ENCODE measurements at regions not wholly inside any gene's neighbourhood (a gene's known extent, or its start where the extent isn't known, plus 50 kb on each side); places are given as distances from the start of the nearest gene placed in this dataset.

- DNase-seq (ENCODE audit: low read depth in 1 of 2, low spot score in 2 of 2) (peak in 1 of 2 experiments; percentile 13), FAIRE-seq (no peak)
- Histone ChIP-seq H3K9ac (replicated peaks in 1 of 4; ENCODE audit: extremely low read depth in 1 of 4, low read depth in 3 of 4, low read length in 3 of 4) (no peak overlapping the region), H2BK5ac (ENCODE audit: low read depth, low read length) (no peak overlapping the region), H2BK120ac (replicated peaks; ENCODE audit: low read depth, low read length) (no peak overlapping the region), H3K4me2 (ENCODE audit: insufficient read depth in 1 of 2, low read depth in 2 of 2, low read length in 2 of 2) (peak overlapping the region; percentile 25 to 37; a peak in 2 of 4 replicates), H3K14ac (ENCODE audit: insufficient read length) (no peak overlapping the region), H3K4me3 (ENCODE audit: extremely low read depth in 1 of 4, insufficient read depth in 2 of 4, low read depth in 3 of 4, low read length in 4 of 4) (no peak overlapping the region; a peak in 1 of 8 replicates), H3K9me3 (ENCODE audit: insufficient read depth in 2 of 2, low read depth in 1 of 2, low read length in 1 of 2) (no peaks in the 10 kb centered on the region), H3K79me2 (ENCODE audit: control insufficient read depth in 1 of 2, insufficient read depth in 2 of 2, low read length in 2 of 2) (no peaks in the 10 kb centered on the region), H3K4ac (replicated peaks; ENCODE audit: insufficient read length, low read depth, low read length) (no peak overlapping the region), H3K56ac (replicated peaks; ENCODE audit: insufficient read length, low read depth, low read length) (no peak overlapping the region), H3K4me1 (replicated peaks in 1 of 4; ENCODE audit: control insufficient read depth in 3 of 4, insufficient read depth in 4 of 4, low read length in 3 of 4) (peaks cover 4 to 11% (median 4%) of the 10 kb centered on the region in 4 experiments; a peak in 6 of 7 replicates), H3K23ac (ENCODE audit: insufficient read length) (no peak overlapping the region), H4K20me1 (replicated peaks in 1 of 2; ENCODE audit: control insufficient read depth in 1 of 2, insufficient read depth in 2 of 2, low read length in 2 of 2) (no peaks in the 10 kb centered on the region), H2BK20ac (ENCODE audit: low read length) (no peak overlapping the region), H4K5ac (ENCODE audit: insufficient read length, low read depth, low read length) (no peak overlapping the region), H2AFZ (ENCODE audit: low read length) (no peak overlapping the region), H2BK12ac (ENCODE audit: low read depth, low read length) (no peak overlapping the region), H3K27me3 (replicated peaks in 1 of 4; ENCODE audit: control insufficient read depth in 3 of 4, extremely low read depth in 1 of 4, insufficient read depth in 3 of 4, low read length in 3 of 4) (no peaks in the 10 kb centered on the region), H4K8ac (ENCODE audit: extremely low read depth, insufficient read depth, low read length) (no peak overlapping the region), H3K79me1 (ENCODE audit: low read depth, low read length) (no peaks in the 10 kb centered on the region), H2AK5ac (ENCODE audit: low read depth, low read length) (no peak overlapping the region), H3K36me3 (ENCODE audit: control insufficient read depth in 2 of 4, insufficient read depth in 4 of 4, low read length in 3 of 4) (no peaks in the 10 kb centered on the region), H2BK15ac (ENCODE audit: low read length) (no peak overlapping the region), H3K27ac (ENCODE audit: low read depth, low read length) (no peak overlapping the region), H3K18ac (ENCODE audit: extremely low read depth, low read length) (0 out of 2 replicates have a peak overlapping the region, but pooled peaks have one; percentile 15), H4K91ac (replicated peaks; ENCODE audit: insufficient read length, low read length) (no peak overlapping the region), H3K23me2 (ENCODE audit: low read depth, low read length) (no peaks in the 10 kb centered on the region)
- CTCF ChIA-PET (ENCODE audit: partially characterized antibody), result interaction anchor here (1.1 to 1.7 kb wide), 3 partner anchors 9 to 1349 kb away, joined by 3 to 8 read pairs (median 3); no protein-coding TSS in a partner anchor
- TF ChIP-seq EP300 (IDR thresholded peaks at IDR 0.05; ENCODE audit: borderline replicate concordance in 1 of 2, low read depth in 2 of 2, low read length in 2 of 2), result no peak
- no peak for TF ChIP-seq RFX5 (IDR thresholded peaks at IDR 0.05; ENCODE audit: borderline replicate concordance, low read depth, low read length)
- TF ChIP-seq CTCF (IDR thresholded peaks at IDR 0.05; ENCODE audit: control extremely low read depth in 1 of 3, insufficient read depth in 1 of 3, low read depth in 1 of 3, low read length in 3 of 3), result peak; percentile 22 to 31 (median 27); a peak in 3 of 4 replicates
- no peak for TF ChIP-seq POU5F1 (IDR thresholded peaks at IDR 0.05; ENCODE audit: low read depth, low read length)
- TF ChIP-seq RAD21 (IDR thresholded peaks at IDR 0.05 in 1 of 2, conservative IDR thresholded peaks at IDR 0.05 in 1 of 2; ENCODE audit: low read depth in 2 of 2, low read length in 2 of 2), result peak; percentile 30 to 33; a peak in 2 of 4 replicates
- POLR2A ChIA-PET (ENCODE audit: partially characterized antibody), result no interaction called here
- WGBS, 2 experiments (ENCODE audit: extremely low coverage in 1 of 2, insufficient coverage in 1 of 2, insufficient read length in 1 of 2, insufficient replicate concordance in 2 of 2, low coverage in 1 of 2, low lambda C conversion rate in 2 of 2, missing lambda C conversion rate in 1 of 2), result 69% methylated on average over 14 of the region's 15 CpGs; no CpG with 5 or more reads in 1 of the 2 experiments
Measured at GRCh38 chr19:30255791-30256495, 116.2 kb upstream of the ZNF536 start.

All from H1 (cell line).